Vagina (tissue), 2 donors: ENCODE measurements at regions not wholly inside any gene's neighbourhood (a gene's known extent, or its start where the extent isn't known, plus 50 kb on each side); places are given as distances from the start of the nearest gene placed in this dataset.

Experiments
- DNase-seq, 2 donors: peaks; one replicate each; pipeline ENCODE4 v3.0.0-alpha.2; 2017; ENCODE audit errors: extremely low spot score in 2 of 2
- H3K27ac ChIP-seq: fragments of 200-600 bp; sonication (generic); one replicate; pipeline ENCODE4 v1.5.1; 2019
- H3K27me3 ChIP-seq: fragments of 200-600 bp; sonication (generic); one replicate; pipeline ENCODE4 v1.5.1; 2019
- H3K36me3 ChIP-seq, 2 donors: fragments of 200-600 bp; sonication (generic); one replicate each; pipeline ENCODE4 v1.5.1; 2017 to 2019
- H3K4me1 ChIP-seq: fragments of 200-600 bp; sonication (generic); one replicate; pipeline ENCODE4 v1.5.1; 2019
- H3K4me3 ChIP-seq, 2 donors: fragments of 200-600 bp; sonication (generic); 1 replicate in 1 of 2; 2 replicates in 1 of 2; pipeline ENCODE4 v1.5.1; 2016 to 2019
- H3K9me3 ChIP-seq: fragments of 200-600 bp; sonication (generic); one replicate; pipeline ENCODE4 v1.5.1; 2019
- POLR2A ChIP-seq, 2 donors: fragments of 450-650 bp; IDR thresholded peaks; one replicate each; pipeline ENCODE4 v1.6.1; 2017; ENCODE audit warnings: antibody characterized with exemption in 2 of 2, mild to moderate bottlenecking in 2 of 2, moderate library complexity in 2 of 2
- POLR2AphosphoS5 ChIP-seq, 2 donors: sonication (generic); formaldehyde crosslinking; IDR thresholded peaks; one replicate each; pipeline ENCODE4 v1.9.0; 2017; ENCODE audit warnings: antibody characterized with exemption in 2 of 2, mild to moderate bottlenecking in 2 of 2, low read depth in 1 of 2; ENCODE audit not compliant: insufficient read depth in 1 of 2
- intact Hi-C: fragments of 100-400 bp; cut with DNase I; formaldehyde crosslinking; loops from one replicate; pipeline ENCODE4 v1.15.1; 2023
- TF ChIP-seq, protein P1 (sequence below), 3 experiments: fragments of 450-650 bp in 2 of 3; fragments of 200-600 bp in 1 of 3; sonication (generic) in 1 of 3; IDR thresholded peaks; one replicate each; pipeline ENCODE4 v1.5.1; 2017 to 2019; ENCODE audit warnings: antibody characterized with exemption in 3 of 3, mild to moderate bottlenecking in 2 of 3, moderate library complexity in 2 of 3

DNA sequence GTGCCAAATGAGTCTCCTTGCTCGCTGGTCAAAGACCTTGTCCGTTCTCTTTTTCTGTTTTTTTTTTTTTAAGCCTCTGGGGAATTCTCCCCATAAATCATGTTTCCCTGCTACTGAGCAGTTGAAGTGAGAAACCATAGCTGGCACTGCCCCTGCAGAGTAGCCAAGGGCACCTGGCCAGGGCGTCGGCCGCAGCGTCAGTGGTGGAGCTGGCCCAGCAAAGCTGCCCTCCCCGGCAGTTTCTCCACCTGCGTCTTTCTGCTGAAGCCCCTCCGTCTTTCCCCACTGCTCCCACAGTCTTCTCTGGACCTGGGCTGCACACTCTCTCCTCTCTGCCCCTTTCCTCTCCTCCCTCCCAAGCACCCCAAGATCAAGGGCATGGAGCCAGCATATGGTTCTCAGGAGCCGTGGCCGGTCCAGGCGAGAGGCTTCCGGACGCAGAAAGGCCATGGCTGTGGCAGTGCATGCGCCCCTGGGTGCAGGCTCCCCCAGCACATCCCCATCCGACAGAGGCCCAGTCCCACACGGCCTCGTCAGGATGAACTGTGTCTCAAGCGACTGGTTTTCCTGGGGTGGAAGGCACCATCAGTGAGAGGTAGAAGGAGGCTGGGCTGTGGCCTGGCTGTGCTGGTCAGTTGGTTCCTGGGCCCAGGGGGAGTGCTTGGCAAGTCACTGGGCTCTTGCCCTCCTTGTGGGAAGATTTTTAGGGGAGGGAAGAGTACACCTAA, 218.1 kb downstream of the ERMARD start:
- DNase-seq, result peak in 1 of 2 donors; percentile 93

GRCh38 chr6:169968541-169969270, 217.3 kb downstream of the ERMARD start:
- no peaks in the 10 kb centered on the region for H3K27me3 ChIP-seq
- no peak overlapping the region for H3K27ac ChIP-seq
- TF ChIP-seq POLR2AphosphoS5 (IDR thresholded peaks at IDR 0.05; ENCODE audit: insufficient read depth in 1 of 2, low read depth in 1 of 2) (no peak), POLR2A (IDR thresholded peaks at IDR 0.05) (no peak)
- TF ChIP-seq, protein P1, sequence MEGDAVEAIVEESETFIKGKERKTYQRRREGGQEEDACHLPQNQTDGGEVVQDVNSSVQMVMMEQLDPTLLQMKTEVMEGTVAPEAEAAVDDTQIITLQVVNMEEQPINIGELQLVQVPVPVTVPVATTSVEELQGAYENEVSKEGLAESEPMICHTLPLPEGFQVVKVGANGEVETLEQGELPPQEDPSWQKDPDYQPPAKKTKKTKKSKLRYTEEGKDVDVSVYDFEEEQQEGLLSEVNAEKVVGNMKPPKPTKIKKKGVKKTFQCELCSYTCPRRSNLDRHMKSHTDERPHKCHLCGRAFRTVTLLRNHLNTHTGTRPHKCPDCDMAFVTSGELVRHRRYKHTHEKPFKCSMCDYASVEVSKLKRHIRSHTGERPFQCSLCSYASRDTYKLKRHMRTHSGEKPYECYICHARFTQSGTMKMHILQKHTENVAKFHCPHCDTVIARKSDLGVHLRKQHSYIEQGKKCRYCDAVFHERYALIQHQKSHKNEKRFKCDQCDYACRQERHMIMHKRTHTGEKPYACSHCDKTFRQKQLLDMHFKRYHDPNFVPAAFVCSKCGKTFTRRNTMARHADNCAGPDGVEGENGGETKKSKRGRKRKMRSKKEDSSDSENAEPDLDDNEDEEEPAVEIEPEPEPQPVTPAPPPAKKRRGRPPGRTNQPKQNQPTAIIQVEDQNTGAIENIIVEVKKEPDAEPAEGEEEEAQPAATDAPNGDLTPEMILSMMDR (IDR thresholded peaks at IDR 0.05), result no peak
- intact Hi-C loops, result no loop called here
- no peaks in the 10 kb centered on the region for H3K4me1 ChIP-seq
- no peaks in the 10 kb centered on the region for H3K9me3 ChIP-seq
- no peaks in the 10 kb centered on the region for H3K36me3 ChIP-seq
- H3K4me3 ChIP-seq, result no peak overlapping the region
- peak in 1 of 2 donors; percentile 74 for DNase-seq

More for the DNA sequence above, 218.1 kb downstream of the ERMARD start:
- TF ChIP-seq POLR2AphosphoS5 (IDR thresholded peaks at IDR 0.05; ENCODE audit: insufficient read depth in 1 of 2, low read depth in 1 of 2) (no peak), POLR2A (IDR thresholded peaks at IDR 0.05) (no peak)
- TF ChIP-seq, protein P1 (IDR thresholded peaks at IDR 0.05), result no peak
- H3K4me1 ChIP-seq, result no peaks in the 10 kb centered on the region
- H3K27me3 ChIP-seq, result no peaks in the 10 kb centered on the region
- no peaks in the 10 kb centered on the region for H3K36me3 ChIP-seq
- intact Hi-C loops, result no loop called here
- H3K9me3 ChIP-seq, result no peaks in the 10 kb centered on the region
- no peak overlapping the region for H3K27ac ChIP-seq
- H3K4me3 ChIP-seq, result no peak overlapping the region

GRCh38 chr6:169967687-169968086, 216.3 kb downstream of the ERMARD start:
- no peaks in the 10 kb centered on the region for H3K9me3 ChIP-seq
- intact Hi-C loops, result no loop called here
- no peaks in the 10 kb centered on the region for H3K4me1 ChIP-seq
- no peaks in the 10 kb centered on the region for H3K36me3 ChIP-seq
- H3K27ac ChIP-seq, result no peak overlapping the region
- no peaks in the 10 kb centered on the region for H3K27me3 ChIP-seq
- DNase-seq, result peak in 1 of 2 donors; percentile 58
- no peak overlapping the region for H3K4me3 ChIP-seq
- no peak for TF ChIP-seq POLR2AphosphoS5 (IDR thresholded peaks at IDR 0.05; ENCODE audit: insufficient read depth in 1 of 2, low read depth in 1 of 2)
- TF ChIP-seq POLR2A (IDR thresholded peaks at IDR 0.05), result no peak
- TF ChIP-seq, protein P1 (IDR thresholded peaks at IDR 0.05), result no peak

GRCh38 chr6:169966312-169967181, 215.1 kb downstream of the ERMARD start:
- H3K27ac ChIP-seq, result no peak overlapping the region
- no peak overlapping the region for H3K4me3 ChIP-seq
- TF ChIP-seq, protein P1 (IDR thresholded peaks at IDR 0.05), result no peak
- TF ChIP-seq POLR2A (IDR thresholded peaks at IDR 0.05) (no peak), POLR2AphosphoS5 (IDR thresholded peaks at IDR 0.05; ENCODE audit: insufficient read depth in 1 of 2, low read depth in 1 of 2) (no peak)
- H3K36me3 ChIP-seq, result no peaks in the 10 kb centered on the region
- intact Hi-C loops, result no loop called here
- no peaks in the 10 kb centered on the region for H3K4me1 ChIP-seq
- no peaks in the 10 kb centered on the region for H3K9me3 ChIP-seq
- peak; percentile 75 to 87 for DNase-seq
- no peaks in the 10 kb centered on the region for H3K27me3 ChIP-seq
